KMS-11 (cell line): ENCODE measurements at regions not wholly inside any gene's neighbourhood (a gene's known extent, or its start where the extent isn't known, plus 50 kb on each side); places are given as distances from the start of the nearest gene placed in this dataset.

Experiments used
- H2AFZ ChIP-seq: fragments of 200-600 bp; sonication (generic); 2 replicates; pipeline ENCODE4 v1.6.1; 2016; ENCODE audit warnings: antibody characterized with exemption, mixed run types, low read depth
- H3K27ac ChIP-seq: fragments of 200-600 bp; sonication (generic); 2 replicates; pipeline ENCODE4 v1.6.1; 2016; ENCODE audit warnings: mild to moderate bottlenecking, mixed run types
- H3K27me3 ChIP-seq: fragments of 200-600 bp; sonication (generic); 2 replicates; pipeline ENCODE4 v1.6.1; 2017; ENCODE audit warnings: mild to moderate bottlenecking, low read depth, mixed run types, moderate library complexity; ENCODE audit not compliant: insufficient read depth
- H3K36me3 ChIP-seq: fragments of 200-600 bp; sonication (generic); 2 replicates; pipeline ENCODE4 v1.6.1; 2017; ENCODE audit warnings: mild to moderate bottlenecking, mixed run types; ENCODE audit not compliant: insufficient read depth
- H3K4me1 ChIP-seq: fragments of 200-600 bp; sonication (generic); 2 replicates; pipeline ENCODE4 v1.6.1; 2016; ENCODE audit warnings: mild to moderate bottlenecking, low read depth, mixed run types; ENCODE audit not compliant: poor library complexity, severe bottlenecking
- H3K4me2 ChIP-seq: fragments of 200-600 bp; sonication (generic); 2 replicates; pipeline ENCODE4 v1.7.0; 2016; ENCODE audit warnings: mild to moderate bottlenecking, mixed run types
- H3K4me3 ChIP-seq: fragments of 200-600 bp; sonication (generic); IDR thresholded peaks from 2 replicates; pipeline ENCODE4 v1.6.1; 2017; ENCODE audit warnings: low read depth, low read length, mixed read lengths; ENCODE audit not compliant: insufficient read depth
- H3K79me2 ChIP-seq: fragments of 200-600 bp; sonication (generic); 2 replicates; pipeline ENCODE4 v1.6.1; 2016; ENCODE audit warnings: low read depth, mixed run types; ENCODE audit not compliant: insufficient read depth
- H3K9ac ChIP-seq: fragments of 200-600 bp; sonication (generic); 2 replicates; pipeline ENCODE4 v1.6.1; 2016; ENCODE audit warnings: mild to moderate bottlenecking, mixed run types
- H4K20me1 ChIP-seq: fragments of 200-600 bp; sonication (generic); 2 replicates; pipeline ENCODE4 v1.6.1; 2016; ENCODE audit warnings: mild to moderate bottlenecking, mixed run types; ENCODE audit not compliant: insufficient read depth
- CTCF ChIP-seq: fragments of 200-600 bp; sonication (generic); conservative IDR thresholded peaks from 2 replicates; pipeline ENCODE4 v1.6.1; 2017; ENCODE audit warnings: low read depth, mild to moderate bottlenecking, antibody characterized with exemption, low read length, moderate library complexity, mixed read lengths

- Histone ChIP-seq H3K27ac (no peak overlapping the region), H3K79me2 (no peaks in the 10 kb centered on the region), H3K4me1 (peaks cover 10% of the 10 kb centered on the region), H2AFZ (no peak overlapping the region), H3K9ac (no peak overlapping the region), H3K27me3 (no peaks in the 10 kb centered on the region), H3K4me3 (no peak overlapping the region), H4K20me1 (no peaks in the 10 kb centered on the region), H3K4me2 (no peak overlapping the region), H3K36me3 (no peaks in the 10 kb centered on the region)
- no peak for TF ChIP-seq CTCF
Observed at GRCh38 chr2:207357216-207357615, 172.5 kb upstream of the CREB1 start.

- Histone ChIP-seq H3K36me3 (no peaks in the 10 kb centered on the region), H3K4me2 (no peak overlapping the region), H3K79me2 (no peaks in the 10 kb centered on the region), H3K27me3 (no peaks in the 10 kb centered on the region), H3K9ac (no peak overlapping the region), H3K27ac (no peak overlapping the region), H4K20me1 (no peaks in the 10 kb centered on the region), H3K4me3 (no peak overlapping the region), H3K4me1 (no peaks in the 10 kb centered on the region), H2AFZ (no peak overlapping the region)
- no peak for TF ChIP-seq CTCF
Observed at GRCh38 chr2:207362716-207363115, 167.0 kb upstream of the CREB1 start.

- TF ChIP-seq CTCF: no peak
- Histone ChIP-seq H3K9ac (no peak overlapping the region), H3K36me3 (no peaks in the 10 kb centered on the region), H3K79me2 (no peaks in the 10 kb centered on the region), H4K20me1 (no peaks in the 10 kb centered on the region), H3K4me1 (no peaks in the 10 kb centered on the region), H3K27me3 (no peaks in the 10 kb centered on the region), H2AFZ (no peak overlapping the region), H3K4me3 (no peak overlapping the region), H3K27ac (no peak overlapping the region), H3K4me2 (no peak overlapping the region)
Observed at GRCh38 chr2:207363761-207364290, 165.9 kb upstream of the CREB1 start.

GRCh38 chr2:207370646-207371045, 159.1 kb upstream of the CREB1 start:
- no peaks in the 10 kb centered on the region for H3K27me3 ChIP-seq
- no peaks in the 10 kb centered on the region for H3K79me2 ChIP-seq
- H3K27ac ChIP-seq: no peak overlapping the region
- no peak overlapping the region for H3K9ac ChIP-seq
- H4K20me1 ChIP-seq: no peaks in the 10 kb centered on the region
- no peak overlapping the region for H2AFZ ChIP-seq
- no peak for TF ChIP-seq CTCF
- H3K4me2 ChIP-seq: no peak overlapping the region
- H3K4me3 ChIP-seq: no peak overlapping the region
- H3K4me1 ChIP-seq: no peaks in the 10 kb centered on the region
- H3K36me3 ChIP-seq: no peaks in the 10 kb centered on the region

- no peak for TF ChIP-seq CTCF
- no peak overlapping the region for H2AFZ ChIP-seq
Observed at GRCh38 chr2:207371877-207372276, 157.9 kb upstream of the CREB1 start.

More at GRCh38 chr2:207371877-207372276, 157.9 kb upstream of the CREB1 start:
- Histone ChIP-seq H3K4me2 (no peak overlapping the region), H3K4me3 (no peak overlapping the region), H3K79me2 (no peaks in the 10 kb centered on the region), H3K27me3 (no peaks in the 10 kb centered on the region), H4K20me1 (no peaks in the 10 kb centered on the region), H3K4me1 (no peaks in the 10 kb centered on the region), H3K9ac (no peak overlapping the region), H3K27ac (no peak overlapping the region), H3K36me3 (no peaks in the 10 kb centered on the region)
